ENCODE measurements at regions not wholly inside any gene's neighbourhood (a gene's known extent, or its start where the extent isn't known, plus 50 kb on each side); places are given as distances from the start of the nearest gene placed in this dataset.
A peak's percentile ranks its signal among the peaks of the same experiment; 100 is the strongest.

GRCh38 chr3:70874196-70874595 is 561.8 kb upstream of the MDFIC2 start:
- TF ChIP-seq CTCF (IDR thresholded peaks at IDR 0.05) (no peak), POLR2A (IDR thresholded peaks at IDR 0.05) (no peak), POLR2AphosphoS5 (IDR thresholded peaks at IDR 0.05) (peak in 2 of 4 donors; percentile 10 to 11), EP300 (IDR thresholded peaks at IDR 0.05) (no peak)

All from sigmoid colon (tissue), 4 donors.